Kidney (tissue), 13 donors: ENCODE measurements at regions not wholly inside any gene's neighbourhood (a gene's known extent, or its start where the extent isn't known, plus 50 kb on each side); places are given as distances from the start of the nearest gene placed in this dataset.

Experiments used
- DNase-seq, 5 donors: peaks; one replicate each; pipeline ENCODE4 v3.0.0-alpha.2; 2013 to 2020
- FAIRE-seq: peaks from 2 replicates; lab custom pipeline; 2012; peaks lifted over from hg19 to GRCh38; lab: Jason Lieb, UNC
- H3K27ac ChIP-seq, 2 donors: one replicate each; pipeline ENCODE4 v1.7.0; 2013; ENCODE audit warnings: low read depth in 2 of 2, low read length in 2 of 2, inconsistent platforms in 1 of 2
- H3K27me3 ChIP-seq: one replicate; pipeline ENCODE4 v1.7.1; 2013; ENCODE audit warnings: low read length, inconsistent platforms; ENCODE audit not compliant: control insufficient read depth, insufficient read depth
- H3K36me3 ChIP-seq, 3 donors: one replicate each; pipeline versions ENCODE4 v1.7.0 to v1.7.1; 2013; ENCODE audit warnings: low read length in 3 of 3, control low read depth in 1 of 3, inconsistent platforms in 1 of 3; ENCODE audit not compliant: insufficient read depth in 3 of 3, control insufficient read depth in 2 of 3
- H3K4me1 ChIP-seq, 3 donors: one replicate each; pipeline versions ENCODE4 v1.7.0 to v1.7.1; 2013; ENCODE audit warnings: low read length in 3 of 3, inconsistent platforms in 1 of 3, low read depth in 1 of 3; ENCODE audit not compliant: control insufficient read depth in 2 of 3, insufficient read depth in 2 of 3
- H3K4me3 ChIP-seq, 3 donors: one replicate each; pipeline versions ENCODE4 v1.7.0 to v1.8.1; 2013; ENCODE audit warnings: low read length in 3 of 3, control low read depth in 1 of 3, inconsistent platforms in 1 of 3
- H3K9ac ChIP-seq, 3 donors: one replicate each; pipeline versions ENCODE4 v1.7.0 to v1.7.1; 2013; ENCODE audit warnings: low read length in 3 of 3, control low read depth in 1 of 3, inconsistent platforms in 1 of 3
- H3K9me3 ChIP-seq, 3 donors: one replicate each; pipeline versions ENCODE4 v1.7.0 to v1.7.1; 2013; ENCODE audit warnings: low read length in 3 of 3, control low read depth in 1 of 3, inconsistent platforms in 1 of 3; ENCODE audit not compliant: control insufficient read depth in 2 of 3, insufficient read depth in 1 of 3
- intact Hi-C: fragments of 100-400 bp; cut with DNase I; formaldehyde crosslinking; loops from one replicate; pipeline ENCODE4 v1.11.1; 2022
- TF ChIP-seq, protein P1 (sequence below): IDR thresholded peaks from 3 replicates; pipeline ENCODE4 v1.5.1; 2012; ENCODE audit warnings: mild to moderate bottlenecking, moderate library complexity, borderline replicate concordance; ENCODE audit not compliant: insufficient read depth; ENCODE audit errors: extremely low read depth
- donor health status: control.
- donor health status: control.
- donor health status: control.
- donor health status: control.
- donor health status: control.
- donor health status: DM: yes; HTN: yes; CAD: no.
- donor health status: Normal renal cell carcinoma (clear cell type).

DNA sequence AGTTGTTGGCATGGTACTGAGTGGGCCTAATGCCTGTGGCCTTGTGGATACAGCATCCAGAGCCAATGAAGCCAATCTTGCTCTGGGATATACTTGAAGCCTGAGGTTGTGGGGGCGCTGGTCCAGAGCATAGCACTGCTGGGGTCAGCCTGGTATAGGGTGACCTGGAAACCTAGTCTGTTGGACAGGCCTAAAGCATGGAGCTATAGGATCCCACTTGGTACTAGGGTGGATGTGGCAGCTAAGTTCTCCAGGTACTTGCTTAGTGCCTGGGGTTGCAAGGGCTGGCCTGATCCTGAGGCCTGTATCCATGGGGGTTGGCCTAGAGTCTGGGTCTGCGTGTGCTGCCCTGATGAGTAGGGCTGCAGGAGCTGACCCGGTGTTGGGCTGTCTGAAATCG, 1168.2 kb upstream of the C9orf72 start:
- Histone ChIP-seq H3K4me3 (no peak overlapping the region), H3K4me1 (no peaks in the 10 kb centered on the region), H3K27me3 (no peaks in the 10 kb centered on the region), H3K9ac (no peak overlapping the region), H3K9me3 (no peaks in the 10 kb centered on the region), H3K27ac (no peak overlapping the region), H3K36me3 (no peaks in the 10 kb centered on the region)
- intact Hi-C loops, result no loop called here
- FAIRE-seq (no peak), DNase-seq (no peak)
- TF ChIP-seq, protein P1, sequence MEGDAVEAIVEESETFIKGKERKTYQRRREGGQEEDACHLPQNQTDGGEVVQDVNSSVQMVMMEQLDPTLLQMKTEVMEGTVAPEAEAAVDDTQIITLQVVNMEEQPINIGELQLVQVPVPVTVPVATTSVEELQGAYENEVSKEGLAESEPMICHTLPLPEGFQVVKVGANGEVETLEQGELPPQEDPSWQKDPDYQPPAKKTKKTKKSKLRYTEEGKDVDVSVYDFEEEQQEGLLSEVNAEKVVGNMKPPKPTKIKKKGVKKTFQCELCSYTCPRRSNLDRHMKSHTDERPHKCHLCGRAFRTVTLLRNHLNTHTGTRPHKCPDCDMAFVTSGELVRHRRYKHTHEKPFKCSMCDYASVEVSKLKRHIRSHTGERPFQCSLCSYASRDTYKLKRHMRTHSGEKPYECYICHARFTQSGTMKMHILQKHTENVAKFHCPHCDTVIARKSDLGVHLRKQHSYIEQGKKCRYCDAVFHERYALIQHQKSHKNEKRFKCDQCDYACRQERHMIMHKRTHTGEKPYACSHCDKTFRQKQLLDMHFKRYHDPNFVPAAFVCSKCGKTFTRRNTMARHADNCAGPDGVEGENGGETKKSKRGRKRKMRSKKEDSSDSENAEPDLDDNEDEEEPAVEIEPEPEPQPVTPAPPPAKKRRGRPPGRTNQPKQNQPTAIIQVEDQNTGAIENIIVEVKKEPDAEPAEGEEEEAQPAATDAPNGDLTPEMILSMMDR, result no peak

DNA sequence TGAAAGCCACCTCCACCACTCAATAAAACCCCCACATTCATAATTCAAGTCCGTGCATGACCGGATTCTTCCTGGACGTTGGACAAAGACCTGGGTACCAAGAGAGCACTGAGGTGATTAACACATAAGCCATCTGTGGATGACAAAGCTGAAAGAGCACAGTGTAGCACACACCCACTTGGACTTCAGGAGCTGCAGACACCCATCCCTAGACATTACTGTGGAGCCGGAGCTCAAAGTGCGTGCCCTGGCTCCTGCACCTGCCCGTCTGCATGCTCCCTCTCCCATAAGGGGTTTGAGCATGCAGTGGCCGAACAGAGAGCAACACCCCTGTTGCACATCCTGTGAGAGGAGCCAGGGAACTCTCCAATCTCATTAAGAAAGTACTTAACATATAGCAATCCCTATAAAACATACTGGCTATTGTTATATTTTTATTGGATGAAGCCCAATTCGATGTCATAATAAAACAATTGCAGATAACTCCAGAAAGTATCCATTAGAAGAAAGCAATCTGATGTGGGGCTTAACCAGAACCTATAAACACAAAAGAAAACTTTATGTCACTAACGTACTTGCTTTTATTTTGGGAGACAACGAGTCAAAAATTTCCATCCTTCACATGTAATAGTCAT, 1174.2 kb upstream of the C9orf72 start:
- TF ChIP-seq, protein P1, result no peak
- no peaks in the 10 kb centered on the region for H3K9me3 ChIP-seq
- H3K4me3 ChIP-seq, result no peak overlapping the region
- H3K27ac ChIP-seq, result no peak overlapping the region
- FAIRE-seq (no peak), DNase-seq (peak in 2 of 5 donors; percentile 5 to 11)
- no peak overlapping the region for H3K9ac ChIP-seq
- intact Hi-C loops, result no loop called here
- no peaks in the 10 kb centered on the region for H3K27me3 ChIP-seq
- no peaks in the 10 kb centered on the region for H3K36me3 ChIP-seq
- H3K4me1 ChIP-seq, result no peaks in the 10 kb centered on the region

DNA sequence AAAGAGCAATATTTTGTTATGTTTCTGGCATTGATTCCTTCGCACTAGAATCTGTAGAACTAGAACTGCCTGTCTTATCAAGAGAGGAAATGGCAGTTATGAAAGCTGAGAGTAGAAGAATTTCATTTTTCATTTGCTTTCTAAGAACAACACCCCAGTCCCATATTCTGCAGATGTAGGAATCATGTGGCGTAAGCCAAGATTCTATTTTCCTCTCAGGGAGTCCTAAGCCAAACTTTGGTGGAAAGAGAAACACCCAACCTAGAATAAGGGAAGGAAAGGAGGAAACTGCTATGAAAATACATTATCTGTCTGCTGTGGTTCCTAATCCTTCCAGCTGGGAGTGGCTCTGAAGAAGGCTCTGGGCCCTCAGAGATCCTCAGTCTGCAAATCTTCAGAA, 1176.9 kb upstream of the C9orf72 start:
- no peaks in the 10 kb centered on the region for H3K36me3 ChIP-seq
- no peaks in the 10 kb centered on the region for H3K27me3 ChIP-seq
- H3K9ac ChIP-seq, result no peak overlapping the region
- intact Hi-C loops, result no loop called here
- H3K4me1 ChIP-seq, result no peaks in the 10 kb centered on the region
- TF ChIP-seq, protein P1, result no peak
- no peaks in the 10 kb centered on the region for H3K9me3 ChIP-seq
- no peak overlapping the region for H3K4me3 ChIP-seq
- no peak overlapping the region for H3K27ac ChIP-seq
- FAIRE-seq (no peak), DNase-seq (no peak)

DNA sequence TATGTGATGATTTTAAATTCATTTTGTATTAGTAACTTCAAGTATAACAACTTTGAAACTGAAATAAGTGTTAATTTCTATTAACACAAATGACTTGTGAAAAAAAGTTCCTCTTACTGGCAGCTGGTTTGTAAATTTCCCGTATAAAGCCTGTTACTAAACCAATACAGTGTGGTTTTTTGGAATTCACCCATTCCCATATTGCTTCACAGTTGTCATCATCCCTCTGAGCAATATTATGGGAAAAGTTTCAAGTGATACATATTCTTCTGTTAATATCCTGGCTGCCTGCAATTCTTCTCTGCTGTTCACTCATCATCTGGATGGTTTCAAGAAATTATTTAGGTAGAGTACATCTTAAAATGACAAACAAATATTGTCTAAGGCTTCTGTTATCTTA, 1185.1 kb upstream of the C9orf72 start:
- no peak overlapping the region for H3K4me3 ChIP-seq
- DNase-seq (no peak), FAIRE-seq (no peak)
- intact Hi-C loops, result no loop called here
- H3K27ac ChIP-seq, result no peak overlapping the region
- H3K9me3 ChIP-seq, result no peaks in the 10 kb centered on the region
- H3K36me3 ChIP-seq, result no peaks in the 10 kb centered on the region
- H3K4me1 ChIP-seq, result no peaks in the 10 kb centered on the region
- H3K27me3 ChIP-seq, result no peaks in the 10 kb centered on the region
- TF ChIP-seq, protein P1, result no peak
- H3K9ac ChIP-seq, result no peak overlapping the region
